NCI-H2196 (cell line): ENCODE measurements at regions not wholly inside any gene's neighbourhood (a gene's known extent, or its start where the extent isn't known, plus 50 kb on each side); places are given as distances from the start of the nearest gene placed in this dataset.
"Not testable (repeated sequence)": the region's sequence is repeated elsewhere in the genome, so short reads cannot be mapped to it uniquely, and the experiment has no call there.

Experiments
- DNase-seq: peaks from one replicate; lab custom pipeline; 2025; ENCODE audit not compliant: unreplicated experiment; lab: John Stamatoyannopoulos, UW

- DNase-seq, result no peak
Measured at GRCh38 chr5:130957151-130957550, 207.9 kb downstream of the HINT1 start.

GRCh38 chr5:130955041-130955440 lies 210.0 kb downstream of the HINT1 start:
- DNase-seq, result no peak

GRCh38 chr5:130954336-130954735 lies 210.7 kb downstream of the HINT1 start:
- DNase-seq, result no peak

GRCh38 chr5:130939059-130939458 lies 226.0 kb downstream of the HINT1 start:
- no peak for DNase-seq

GRCh38 chr5:130937046-130937445 lies 228.0 kb downstream of the HINT1 start:
- DNase-seq, result no peak

GRCh38 chr5:130923543-130924124 lies 241.4 kb downstream of the HINT1 start:
- no peak for DNase-seq

- no peak for DNase-seq
Measured at GRCh38 chr5:130912088-130912487, 253.0 kb downstream of the HINT1 start.

GRCh38 chr5:130908186-130908585 lies 256.9 kb downstream of the HINT1 start:
- DNase-seq, result no peak

- DNase-seq, result peak; percentile 43
Measured at GRCh38 chr5:130897537-130898195, 267.4 kb downstream of the HINT1 start.

GRCh38 chr5:130897181-130897536 lies 267.9 kb downstream of the HINT1 start:
- not testable (repeated sequence) for DNase-seq

- DNase-seq, result no peak
Measured at GRCh38 chr5:130896636-130897035, 268.4 kb downstream of the HINT1 start.

GRCh38 chr5:130893006-130893405 lies 272.1 kb downstream of the HINT1 start:
- DNase-seq, result no peak

- DNase-seq, result no peak
Measured at GRCh38 chr5:130890610-130891009, 274.4 kb downstream of the HINT1 start.

- DNase-seq, result no peak
Measured at GRCh38 chr5:130885691-130886090, 279.4 kb downstream of the HINT1 start.

GRCh38 chr5:130885027-130885426 lies 280.0 kb downstream of the HINT1 start:
- DNase-seq, result no peak

- DNase-seq, result no peak
Measured at GRCh38 chr5:130884023-130884422, 281.0 kb downstream of the HINT1 start.

- no peak for DNase-seq
Measured at GRCh38 chr5:130875656-130876055, 289.4 kb downstream of the HINT1 start.

GRCh38 chr5:130874861-130875417 lies 290.1 kb downstream of the HINT1 start:
- DNase-seq, result no peak

- DNase-seq, result peak; percentile 20
Measured at GRCh38 chr5:130871346-130872086, 293.5 kb downstream of the HINT1 start.

GRCh38 chr5:130870691-130871090 lies 294.4 kb downstream of the HINT1 start:
- DNase-seq, result no peak

GRCh38 chr5:130868186-130868840 lies 296.7 kb downstream of the HINT1 start:
- DNase-seq, result no peak
